Testis (tissue), 2 donors: ENCODE measurements at regions not wholly inside any gene's neighbourhood (a gene's known extent, or its start where the extent isn't known, plus 50 kb on each side); places are given as distances from the start of the nearest gene placed in this dataset.

Experiments used
- CTCF ChIP-seq, 3 experiments: fragments of 450-650 bp in 2 of 3; fragments of 200-600 bp in 1 of 3; sonication (generic) in 1 of 3; IDR thresholded peaks; one replicate each; pipeline ENCODE4 v1.5.1; 2016 to 2019; ENCODE audit warnings: antibody characterized with exemption in 3 of 3, mild to moderate bottlenecking in 2 of 3, moderate library complexity in 1 of 3
- POLR2A ChIP-seq: fragments of 450-650 bp; IDR thresholded peaks from one replicate; pipeline ENCODE4 v1.6.1; 2017; ENCODE audit warnings: antibody characterized with exemption, mild to moderate bottlenecking, moderate library complexity

GRCh38 chr12:114780746-114781399 lies 96.9 kb upstream of the TBX3 start:
- TF ChIP-seq POLR2A (no peak), CTCF (IDR thresholded peaks at IDR 0.05) (no peak)
